HepG2 (cell line): ENCODE measurements at regions not wholly inside any gene's neighbourhood (a gene's known extent, or its start where the extent isn't known, plus 50 kb on each side); places are given as distances from the start of the nearest gene placed in this dataset.

Experiments used
- ATAC-seq: fragments of 200-7000 bp; cut with Tn5 transposase; 3 replicates; pipeline ENCODE4 v1.9.1; 2020; ENCODE audit warnings: mild to moderate bottlenecking, moderate library complexity
- BruUV-seq: library from RNA; stranded (reverse); fragments of 400-500 nt; replicated peaks from 2 replicates; lab custom pipeline; 2021; lab: Mats Ljungman, UMichigan
- CTCF ChIA-PET: fragments of 300-600 bp; formaldehyde crosslinking; extraction: SDS; loops from one replicate; lab custom pipeline; 2021; ENCODE audit warnings: low total read pairs, inconsistent platforms, low intra/inter-chr PET ratio; lab: Yijun Ruan, JAX
- POLR2A ChIA-PET: fragments of 350-600 bp; sonication (Branson Sonifier 250); formaldehyde crosslinking; loops from one replicate; lab custom pipeline; 2020; ENCODE audit warnings: antibody characterized with exemption, inconsistent platforms; lab: Yijun Ruan, JAX
- DNase-seq: peaks from one replicate; pipeline ENCODE4 v3.0.0-alpha.2; 2015; ENCODE audit warnings: low spot score
- FAIRE-seq: peaks from 3 replicates; lab custom pipeline; 2011; peaks lifted over from hg19 to GRCh38; lab: Jason Lieb, UNC
- H2AFZ ChIP-seq: one replicate; pipeline ENCODE4 v1.6.1; 2011; ENCODE audit warnings: low read length, inconsistent platforms
- H3K27ac ChIP-seq: fragments of 300-600 bp; 3 replicates; pipeline ENCODE4 v1.8.0; 2011; ENCODE audit warnings: mixed run types, mild to moderate bottlenecking, mixed read lengths, low read length, inconsistent platforms; ENCODE audit not compliant: insufficient read depth; ENCODE audit errors: extremely low read length
- H3K27me3 ChIP-seq, 2 experiments: fragments of 200-600 bp in 1 of 2; 2 replicates in 1 of 2; 3 replicates in 1 of 2; pipeline versions ENCODE4 v1.6.0 to v1.8.0; 2011; ENCODE audit warnings: low read length in 2 of 2, mild to moderate bottlenecking in 2 of 2, moderate library complexity in 2 of 2, inconsistent platforms in 1 of 2; ENCODE audit not compliant: insufficient read depth in 2 of 2, control insufficient read depth in 1 of 2
- H3K36me3 ChIP-seq, 2 experiments: fragments of 200-600 bp in 1 of 2; replicated peaks in 1 of 2; 2 replicates in 1 of 2; 3 replicates in 1 of 2; pipeline versions ENCODE4 v1.5.1 to v1.8.0; 2011; ENCODE audit warnings: low read length in 2 of 2, inconsistent platforms in 1 of 2; ENCODE audit not compliant: insufficient read depth in 2 of 2, control insufficient read depth in 1 of 2
- H3K4me1 ChIP-seq: 2 replicates; pipeline ENCODE4 v1.5.1; 2012; ENCODE audit warnings: low read length, inconsistent platforms; ENCODE audit not compliant: insufficient read depth
- H3K4me2 ChIP-seq: 2 replicates; pipeline ENCODE4 v1.6.0; 2011; ENCODE audit warnings: low read depth, low read length, inconsistent platforms
- H3K4me3 ChIP-seq, 3 experiments: fragments of 200-600 bp in 1 of 3; sonication (generic), shearing (Covaris generic) in 1 of 3; replicated peaks in 1 of 3; 2 replicates each; pipeline ENCODE4 v1.5.1; 2011 to 2016; ENCODE audit warnings: low read length in 3 of 3, inconsistent platforms in 2 of 3, low read depth in 2 of 3, mild to moderate bottlenecking in 2 of 3, control low read depth in 1 of 3, mixed read lengths in 1 of 3; ENCODE audit not compliant: insufficient read depth in 1 of 3
- H3K79me2 ChIP-seq: one replicate; pipeline ENCODE4 v1.6.1; 2011; ENCODE audit warnings: low read length, inconsistent platforms; ENCODE audit not compliant: insufficient read depth
- H3K9ac ChIP-seq: 2 replicates; pipeline ENCODE4 v1.6.0; 2011; ENCODE audit warnings: mild to moderate bottlenecking, low read depth, low read length, inconsistent platforms; ENCODE audit not compliant: insufficient read depth
- H3K9me3 ChIP-seq: 2 replicates; pipeline ENCODE4 v1.5.1; 2012; ENCODE audit warnings: mild to moderate bottlenecking, low read length
- H4K20me1 ChIP-seq: 2 replicates; pipeline ENCODE4 v1.6.0; 2011; ENCODE audit warnings: inconsistent platforms, mild to moderate bottlenecking, low read length, moderate library complexity; ENCODE audit not compliant: insufficient read depth
- FOSL2 ChIP-seq: sonication (generic); formaldehyde crosslinking; IDR thresholded peaks from 2 replicates; pipeline ENCODE4 v1.4.0; 2020; ENCODE audit warnings: missing genetic modification reagents
- ISX ChIP-seq: sonication (generic); formaldehyde crosslinking; conservative IDR thresholded peaks from 2 replicates; pipeline ENCODE4 v1.5.0; 2020; ENCODE audit warnings: missing genetic modification reagents
- MYNN ChIP-seq: sonication (generic); formaldehyde crosslinking; IDR thresholded peaks from 2 replicates; pipeline ENCODE4 v1.4.0; 2020; ENCODE audit warnings: mild to moderate bottlenecking, low read depth, missing genetic modification reagents
- NFE2L2 ChIP-seq: fragments of 150-350 bp; IDR thresholded peaks from 2 replicates; pipeline ENCODE4 v1.6.1; 2014; ENCODE audit warnings: low read length
- NKX3-1 ChIP-seq: sonication (generic); formaldehyde crosslinking; IDR thresholded peaks from 2 replicates; pipeline ENCODE4 v1.5.0; 2020; ENCODE audit warnings: missing genetic modification reagents
- NR2F2 ChIP-seq: IDR thresholded peaks from 2 replicates; pipeline ENCODE4 v1.6.1; 2012; ENCODE audit warnings: low read depth, inconsistent platforms, borderline replicate concordance
- PHF8 ChIP-seq: sonication (generic); formaldehyde crosslinking; IDR thresholded peaks from 2 replicates; pipeline ENCODE4 v1.5.0; 2020; ENCODE audit warnings: missing genetic modification reagents
- SSRP1 ChIP-seq: IDR thresholded peaks from 2 replicates; pipeline ENCODE4 v1.6.1; 2016; ENCODE audit warnings: control low read depth
- ZFP37 ChIP-seq: sonication (generic); formaldehyde crosslinking; IDR thresholded peaks from 2 replicates; pipeline ENCODE4 v1.4.0; 2020; ENCODE audit warnings: missing genetic modification reagents, borderline replicate concordance
- ZFX ChIP-seq: sonication (generic); formaldehyde crosslinking; IDR thresholded peaks from 2 replicates; pipeline ENCODE4 v1.4.0; 2020; ENCODE audit warnings: mild to moderate bottlenecking, low read depth, missing genetic modification reagents, moderate library complexity
- WGBS: methylation state at CpG from one replicate; pipeline ENCODE4 v1.1.6; 2017; ENCODE audit warnings: low lambda C conversion rate; 5-methylcytosine and 5-hydroxymethylcytosine counted together
- in situ Hi-C: cut with HindIII; loops from 2 replicates; pipeline ENCODE4 v1.10.0; 2017; ENCODE audit warnings: low pct_unique_long_range_greater_than_20kb; ENCODE audit not compliant: extremely low pct_ligation_motif_present
- intact Hi-C: fragments of 100-400 bp; cut with micrococcal nuclease; formaldehyde crosslinking; loops from one replicate; pipeline ENCODE4 v1.10.0; 2022; ENCODE audit not compliant: unreplicated experiment
- TF ChIP-seq, protein P1 (sequence below): sonication (generic); formaldehyde crosslinking; IDR thresholded peaks from 2 replicates; pipeline ENCODE4 v1.5.0; 2020; ENCODE audit warnings: mild to moderate bottlenecking, missing genetic modification reagents, moderate library complexity
- TF ChIP-seq, protein P2 (sequence below): sonication (generic); formaldehyde crosslinking; IDR thresholded peaks from 2 replicates; pipeline ENCODE4 v1.4.0; 2020; ENCODE audit warnings: missing genetic modification reagents, borderline replicate concordance
- TF ChIP-seq, protein P3 (sequence below), 2 experiments: sonication (generic) in 1 of 2; formaldehyde crosslinking in 1 of 2; IDR thresholded peaks; 2 replicates each; pipeline versions ENCODE4 v1.6.1 to v1.9.0; 2014 to 2022; ENCODE audit warnings: antibody characterized with exemption in 1 of 2, borderline replicate concordance in 1 of 2, inconsistent platforms in 1 of 2, low read depth in 1 of 2, missing genetic modification reagents in 1 of 2

DNA sequence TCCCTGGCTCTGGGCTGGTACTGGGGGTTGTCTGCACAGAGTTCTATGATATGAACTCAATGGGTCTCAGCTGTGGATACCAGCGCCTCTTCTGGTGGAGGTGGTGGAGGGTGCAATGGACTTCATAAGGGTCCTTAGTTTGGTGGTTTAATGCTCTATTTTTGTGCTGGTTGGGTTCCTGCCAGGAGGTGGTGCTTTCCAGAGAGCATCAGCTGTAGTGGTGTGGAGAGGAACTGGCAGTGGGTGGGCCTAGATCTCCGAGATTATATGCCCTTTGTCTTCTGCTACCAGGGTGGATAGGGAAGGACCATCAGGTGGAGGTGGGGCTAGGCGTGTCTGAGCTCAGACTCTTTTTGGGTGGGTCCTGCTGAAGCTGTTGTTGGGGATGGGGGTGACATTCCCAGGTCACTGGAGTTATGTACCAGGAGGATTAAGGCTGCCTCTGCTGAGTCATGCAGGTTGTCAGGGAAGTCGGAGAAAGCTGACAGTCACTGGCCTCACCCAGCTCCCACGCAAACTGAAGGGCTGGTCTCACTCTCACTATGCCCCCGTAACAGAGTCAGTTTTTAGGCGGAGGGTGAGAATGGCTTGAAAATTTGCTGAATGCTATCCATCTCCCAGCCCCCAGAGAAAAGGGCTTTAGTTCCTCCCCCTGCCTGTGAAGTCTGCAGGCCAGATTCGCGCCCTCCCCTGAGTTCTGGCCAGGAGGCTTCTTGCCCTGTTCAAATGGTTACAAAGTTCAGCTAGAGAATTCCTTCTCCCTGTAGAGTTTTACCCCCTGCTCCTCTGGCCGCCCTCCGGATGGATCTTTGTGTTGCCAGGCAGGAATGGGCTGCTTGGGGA, 902.9 kb downstream of the LTN1 start:
- no TSS peak for BruUV-seq
- CTCF ChIA-PET = no interaction called here
- H3K4me3 ChIP-seq = no peak overlapping the region
- in situ Hi-C loops = no loop called here
- no peak for FAIRE-seq
- no peak overlapping the region for H3K4me2 ChIP-seq
- intact Hi-C loops = no loop called here
- H3K27me3 ChIP-seq = no peaks in the 10 kb centered on the region
- H4K20me1 ChIP-seq = no peaks in the 10 kb centered on the region
- ATAC-seq = peak; percentile 65
- no peak overlapping the region for H2AFZ ChIP-seq
- POLR2A ChIA-PET = no interaction called here
- 21% methylated on average over 7 of the region's 11 CpGs for WGBS
- H3K9me3 ChIP-seq = peaks cover 88% of the 10 kb centered on the region
- DNase-seq = no peak
- H3K79me2 ChIP-seq = no peaks in the 10 kb centered on the region
- no peaks in the 10 kb centered on the region for H3K4me1 ChIP-seq
- TF ChIP-seq, protein P1, sequence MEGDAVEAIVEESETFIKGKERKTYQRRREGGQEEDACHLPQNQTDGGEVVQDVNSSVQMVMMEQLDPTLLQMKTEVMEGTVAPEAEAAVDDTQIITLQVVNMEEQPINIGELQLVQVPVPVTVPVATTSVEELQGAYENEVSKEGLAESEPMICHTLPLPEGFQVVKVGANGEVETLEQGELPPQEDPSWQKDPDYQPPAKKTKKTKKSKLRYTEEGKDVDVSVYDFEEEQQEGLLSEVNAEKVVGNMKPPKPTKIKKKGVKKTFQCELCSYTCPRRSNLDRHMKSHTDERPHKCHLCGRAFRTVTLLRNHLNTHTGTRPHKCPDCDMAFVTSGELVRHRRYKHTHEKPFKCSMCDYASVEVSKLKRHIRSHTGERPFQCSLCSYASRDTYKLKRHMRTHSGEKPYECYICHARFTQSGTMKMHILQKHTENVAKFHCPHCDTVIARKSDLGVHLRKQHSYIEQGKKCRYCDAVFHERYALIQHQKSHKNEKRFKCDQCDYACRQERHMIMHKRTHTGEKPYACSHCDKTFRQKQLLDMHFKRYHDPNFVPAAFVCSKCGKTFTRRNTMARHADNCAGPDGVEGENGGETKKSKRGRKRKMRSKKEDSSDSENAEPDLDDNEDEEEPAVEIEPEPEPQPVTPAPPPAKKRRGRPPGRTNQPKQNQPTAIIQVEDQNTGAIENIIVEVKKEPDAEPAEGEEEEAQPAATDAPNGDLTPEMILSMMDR (CRISPR knock-in tag) = peak; percentile 10; the same call in 1 of the 2 replicates
- no peak for TF ChIP-seq ZFX (CRISPR knock-in tag)
- no peak for TF ChIP-seq SSRP1 (CRISPR knock-in tag)
- TF ChIP-seq ZFP37 (CRISPR knock-in tag) = no peak
- no peak for TF ChIP-seq ISX (CRISPR knock-in tag)
- TF ChIP-seq FOSL2 (CRISPR knock-in tag) = 0 out of 2 replicates have a peak, but pooled peaks have one; percentile 8
- TF ChIP-seq, protein P2, sequence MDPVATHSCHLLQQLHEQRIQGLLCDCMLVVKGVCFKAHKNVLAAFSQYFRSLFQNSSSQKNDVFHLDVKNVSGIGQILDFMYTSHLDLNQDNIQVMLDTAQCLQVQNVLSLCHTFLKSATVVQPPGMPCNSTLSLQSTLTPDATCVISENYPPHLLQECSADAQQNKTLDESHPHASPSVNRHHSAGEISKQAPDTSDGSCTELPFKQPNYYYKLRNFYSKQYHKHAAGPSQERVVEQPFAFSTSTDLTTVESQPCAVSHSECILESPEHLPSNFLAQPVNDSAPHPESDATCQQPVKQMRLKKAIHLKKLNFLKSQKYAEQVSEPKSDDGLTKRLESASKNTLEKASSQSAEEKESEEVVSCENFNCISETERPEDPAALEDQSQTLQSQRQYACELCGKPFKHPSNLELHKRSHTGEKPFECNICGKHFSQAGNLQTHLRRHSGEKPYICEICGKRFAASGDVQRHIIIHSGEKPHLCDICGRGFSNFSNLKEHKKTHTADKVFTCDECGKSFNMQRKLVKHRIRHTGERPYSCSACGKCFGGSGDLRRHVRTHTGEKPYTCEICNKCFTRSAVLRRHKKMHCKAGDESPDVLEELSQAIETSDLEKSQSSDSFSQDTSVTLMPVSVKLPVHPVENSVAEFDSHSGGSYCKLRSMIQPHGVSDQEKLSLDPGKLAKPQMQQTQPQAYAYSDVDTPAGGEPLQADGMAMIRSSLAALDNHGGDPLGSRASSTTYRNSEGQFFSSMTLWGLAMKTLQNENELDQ (CRISPR knock-in tag) = no peak
- TF ChIP-seq PHF8 = no peak
- TF ChIP-seq MYNN = no peak
- TF ChIP-seq, protein P3, sequence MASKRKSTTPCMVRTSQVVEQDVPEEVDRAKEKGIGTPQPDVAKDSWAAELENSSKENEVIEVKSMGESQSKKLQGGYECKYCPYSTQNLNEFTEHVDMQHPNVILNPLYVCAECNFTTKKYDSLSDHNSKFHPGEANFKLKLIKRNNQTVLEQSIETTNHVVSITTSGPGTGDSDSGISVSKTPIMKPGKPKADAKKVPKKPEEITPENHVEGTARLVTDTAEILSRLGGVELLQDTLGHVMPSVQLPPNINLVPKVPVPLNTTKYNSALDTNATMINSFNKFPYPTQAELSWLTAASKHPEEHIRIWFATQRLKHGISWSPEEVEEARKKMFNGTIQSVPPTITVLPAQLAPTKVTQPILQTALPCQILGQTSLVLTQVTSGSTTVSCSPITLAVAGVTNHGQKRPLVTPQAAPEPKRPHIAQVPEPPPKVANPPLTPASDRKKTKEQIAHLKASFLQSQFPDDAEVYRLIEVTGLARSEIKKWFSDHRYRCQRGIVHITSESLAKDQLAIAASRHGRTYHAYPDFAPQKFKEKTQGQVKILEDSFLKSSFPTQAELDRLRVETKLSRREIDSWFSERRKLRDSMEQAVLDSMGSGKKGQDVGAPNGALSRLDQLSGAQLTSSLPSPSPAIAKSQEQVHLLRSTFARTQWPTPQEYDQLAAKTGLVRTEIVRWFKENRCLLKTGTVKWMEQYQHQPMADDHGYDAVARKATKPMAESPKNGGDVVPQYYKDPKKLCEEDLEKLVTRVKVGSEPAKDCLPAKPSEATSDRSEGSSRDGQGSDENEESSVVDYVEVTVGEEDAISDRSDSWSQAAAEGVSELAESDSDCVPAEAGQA (IDR thresholded peaks at IDR 0.05; ENCODE audit: low read depth) = no peak
- TF ChIP-seq, protein P3 (CRISPR knock-in tag; IDR thresholded peaks at IDR 0.05; ENCODE audit: borderline replicate concordance) = no peak
- peak; percentile 68 for TF ChIP-seq NFE2L2
- no peak for TF ChIP-seq NKX3-1 (CRISPR knock-in tag)
- no peak for TF ChIP-seq NR2F2
- no peaks in the 10 kb centered on the region for H3K36me3 ChIP-seq
- no peak overlapping the region for H3K27ac ChIP-seq
- no peak overlapping the region for H3K9ac ChIP-seq
